IPS DF 6.9 (cell line): ENCODE measurements at regions not wholly inside any gene's neighbourhood (a gene's known extent, or its start where the extent isn't known, plus 50 kb on each side); places are given as distances from the start of the nearest gene placed in this dataset.

Experiments used
- DNase-seq: peaks from one replicate; pipeline ENCODE4 v3.0.0-alpha.2; 2013; ENCODE audit warnings: low read depth, low spot score
- H3K27ac ChIP-seq: one replicate; pipeline ENCODE4 v1.5.1; 2013; ENCODE audit warnings: low read length, control low read depth
- H3K27me3 ChIP-seq: 2 replicates; pipeline ENCODE4 v1.6.1; 2013; ENCODE audit warnings: mild to moderate bottlenecking, low read length; ENCODE audit not compliant: control insufficient read depth, insufficient read depth
- H3K36me3 ChIP-seq: 2 replicates; pipeline ENCODE4 v1.6.1; 2013; ENCODE audit warnings: low read length; ENCODE audit not compliant: control insufficient read depth, insufficient read depth
- H3K4me1 ChIP-seq: 2 replicates; pipeline ENCODE4 v1.6.1; 2013; ENCODE audit warnings: low read length; ENCODE audit not compliant: control insufficient read depth, insufficient read depth
- H3K4me3 ChIP-seq: 2 replicates; pipeline ENCODE4 v1.5.1; 2013; ENCODE audit warnings: mild to moderate bottlenecking, low read length
- H3K9me3 ChIP-seq: 2 replicates; pipeline ENCODE4 v1.6.1; 2013; ENCODE audit warnings: low read length, inconsistent platforms; ENCODE audit not compliant: control insufficient read depth, insufficient read depth
- WGBS: extraction: QIAGEN DNeasy Blood & Tissue Kit; methylation state at CpG from one replicate; pipeline ENCODE4 v1.1.7; 2013; ENCODE audit warnings: mixed read lengths, missing lambda C conversion rate; ENCODE audit not compliant: insufficient read length, insufficient coverage; 5-methylcytosine and 5-hydroxymethylcytosine counted together

GRCh38 chr1:162966613-162967012 is 102.5 kb upstream of the RGS4 start:
- no CpG with 5 or more reads among the region's 1 CpG for WGBS

GRCh38 chr1:162964901-162965300 is 103.9 kb upstream of the CCDC190 start:
- Histone ChIP-seq H3K4me1 (no peaks in the 10 kb centered on the region), H3K9me3 (no peaks in the 10 kb centered on the region), H3K27ac (no peak overlapping the region), H3K27me3 (no peaks in the 10 kb centered on the region), H3K36me3 (no peaks in the 10 kb centered on the region), H3K4me3 (no peak overlapping the region)
- WGBS: 100% methylated on average over 2 of the region's 3 CpGs
- DNase-seq: no peak

More at GRCh38 chr1:162966613-162967012, 102.5 kb upstream of the RGS4 start:
- Histone ChIP-seq H3K27me3 (no peaks in the 10 kb centered on the region), H3K27ac (no peak overlapping the region), H3K4me1 (no peaks in the 10 kb centered on the region), H3K9me3 (no peaks in the 10 kb centered on the region), H3K4me3 (no peak overlapping the region), H3K36me3 (no peaks in the 10 kb centered on the region)
- DNase-seq: no peak

GRCh38 chr1:162956922-162957321 is 95.9 kb upstream of the CCDC190 start:
- no peak for DNase-seq
- no peaks in the 10 kb centered on the region for H3K36me3 ChIP-seq

GRCh38 chr1:162954824-162955223 is 93.8 kb upstream of the CCDC190 start:
- DNase-seq: no peak
- no peak overlapping the region for H3K4me3 ChIP-seq
- no peak overlapping the region for H3K27ac ChIP-seq
- no peaks in the 10 kb centered on the region for H3K4me1 ChIP-seq
- no peaks in the 10 kb centered on the region for H3K36me3 ChIP-seq
- WGBS: no CpG with 5 or more reads among the region's 4 CpGs
- no peaks in the 10 kb centered on the region for H3K27me3 ChIP-seq
- H3K9me3 ChIP-seq: no peaks in the 10 kb centered on the region

More at GRCh38 chr1:162956922-162957321, 95.9 kb upstream of the CCDC190 start:
- no peaks in the 10 kb centered on the region for H3K9me3 ChIP-seq
- no peak overlapping the region for H3K4me3 ChIP-seq
- no CpG with 5 or more reads among the region's 2 CpGs for WGBS
- H3K27me3 ChIP-seq: no peaks in the 10 kb centered on the region
- no peaks in the 10 kb centered on the region for H3K4me1 ChIP-seq
- H3K27ac ChIP-seq: no peak overlapping the region

- no peak overlapping the region for H3K4me3 ChIP-seq
- no peak overlapping the region for H3K27ac ChIP-seq
- no CpG with 5 or more reads among the region's 4 CpGs for WGBS
- DNase-seq: no peak
- H3K4me1 ChIP-seq: no peaks in the 10 kb centered on the region
- no peaks in the 10 kb centered on the region for H3K9me3 ChIP-seq
- H3K36me3 ChIP-seq: no peaks in the 10 kb centered on the region
- H3K27me3 ChIP-seq: no peaks in the 10 kb centered on the region
Measured at GRCh38 chr1:162952956-162953355, 92.0 kb upstream of the CCDC190 start.

GRCh38 chr1:162951553-162952315 is 90.8 kb upstream of the CCDC190 start:
- Histone ChIP-seq H3K9me3 (no peaks in the 10 kb centered on the region), H3K4me1 (no peaks in the 10 kb centered on the region), H3K4me3 (no peak overlapping the region), H3K27me3 (no peaks in the 10 kb centered on the region), H3K36me3 (no peaks in the 10 kb centered on the region), H3K27ac (no peak overlapping the region)
- DNase-seq: no peak
- WGBS: no CpG with 5 or more reads among the region's 2 CpGs

DNA sequence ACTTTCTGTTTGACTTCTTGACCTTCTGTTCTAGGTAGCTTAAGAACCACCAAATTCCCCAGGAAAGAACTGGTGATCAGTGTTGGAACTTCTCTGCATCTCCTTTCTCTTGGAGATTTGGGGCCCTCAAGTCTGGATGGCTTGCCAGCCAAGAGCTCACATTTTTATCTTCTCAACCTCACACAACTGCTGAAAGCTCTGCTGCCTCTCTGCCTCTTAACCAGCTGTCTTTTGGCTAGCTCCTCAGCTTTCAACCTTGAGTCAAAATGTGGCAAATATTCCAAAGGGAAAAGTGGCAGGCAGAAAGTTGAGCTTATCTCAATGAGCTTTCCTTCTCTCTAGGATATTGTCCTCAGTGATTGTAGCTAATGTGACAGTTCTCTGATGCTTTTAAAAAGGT is 89.2 kb upstream of the CCDC190 start:
- no peaks in the 10 kb centered on the region for H3K36me3 ChIP-seq
- H3K27ac ChIP-seq: no peak overlapping the region
- no peaks in the 10 kb centered on the region for H3K9me3 ChIP-seq
- H3K4me1 ChIP-seq: no peaks in the 10 kb centered on the region
- no peak overlapping the region for H3K4me3 ChIP-seq
- H3K27me3 ChIP-seq: no peaks in the 10 kb centered on the region
- DNase-seq: no peak

GRCh38 chr1:162946701-162947100 is 85.7 kb upstream of the CCDC190 start:
- no peaks in the 10 kb centered on the region for H3K4me1 ChIP-seq
- WGBS: no CpG with 5 or more reads among the region's 4 CpGs
- H3K27me3 ChIP-seq: no peaks in the 10 kb centered on the region
- no peaks in the 10 kb centered on the region for H3K9me3 ChIP-seq
- H3K4me3 ChIP-seq: no peak overlapping the region
- no peak overlapping the region for H3K27ac ChIP-seq
- no peak for DNase-seq
- no peaks in the 10 kb centered on the region for H3K36me3 ChIP-seq

GRCh38 chr1:162944974-162945674 is 84.1 kb upstream of the CCDC190 start:
- Histone ChIP-seq H3K27ac (no peak overlapping the region), H3K36me3 (no peaks in the 10 kb centered on the region), H3K27me3 (no peaks in the 10 kb centered on the region), H3K4me1 (no peaks in the 10 kb centered on the region), H3K9me3 (no peaks in the 10 kb centered on the region), H3K4me3 (no peak overlapping the region)
- no peak for DNase-seq
- no CpG with 5 or more reads among the region's 5 CpGs for WGBS

DNA sequence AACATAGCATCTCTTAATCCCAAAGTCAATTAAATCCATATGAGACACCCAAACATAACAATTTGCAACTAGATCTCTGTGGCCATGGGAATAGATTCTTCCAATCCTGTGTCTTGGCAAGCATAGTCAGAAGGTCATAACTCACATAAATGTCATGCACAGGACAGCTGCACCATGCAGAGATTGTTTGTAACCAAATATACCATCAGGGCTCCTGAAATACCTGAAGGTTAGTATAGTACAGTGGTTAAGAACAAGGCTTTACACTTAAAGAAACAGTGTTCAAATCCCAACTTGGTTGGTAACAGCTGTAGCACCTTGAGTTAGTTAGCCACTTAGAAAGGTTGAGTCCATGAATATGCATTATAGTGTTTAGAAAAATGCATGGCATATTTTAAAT is 82.6 kb upstream of the CCDC190 start:
- no peaks in the 10 kb centered on the region for H3K9me3 ChIP-seq
- no peak overlapping the region for H3K27ac ChIP-seq
- no peaks in the 10 kb centered on the region for H3K4me1 ChIP-seq
- no peaks in the 10 kb centered on the region for H3K27me3 ChIP-seq
- DNase-seq: no peak
- no peaks in the 10 kb centered on the region for H3K36me3 ChIP-seq
- no peak overlapping the region for H3K4me3 ChIP-seq
